ENCODE measurements at regions not wholly inside any gene's neighbourhood (a gene's known extent, or its start where the extent isn't known, plus 50 kb on each side); places are given as distances from the start of the nearest gene placed in this dataset.

DNA sequence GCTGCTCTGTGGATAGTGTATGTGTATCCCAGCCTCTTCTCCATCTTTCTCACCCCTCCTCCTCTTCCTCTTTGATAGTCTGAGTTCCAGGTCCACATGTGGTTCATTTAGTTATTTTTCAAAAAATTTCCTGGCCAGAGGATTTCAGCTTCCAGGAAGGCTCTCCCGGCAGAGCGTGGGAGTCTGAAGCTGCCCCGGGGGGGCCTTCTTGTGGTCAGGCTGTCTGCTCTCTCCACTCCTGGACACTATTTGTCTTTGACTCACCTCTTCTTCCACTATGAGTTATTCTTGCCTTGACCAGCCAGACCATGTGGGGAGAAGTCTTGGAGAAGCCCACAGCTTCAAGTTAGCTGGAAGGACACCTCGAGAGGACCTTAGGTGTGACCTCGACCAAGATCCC, 258.8 kb downstream of the CDC5L start:
- no peaks in the 10 kb centered on the region for H3K9me2 ChIP-seq (ENCODE audit: insufficient read depth, low read length)
- no peak overlapping the region for H3K9ac ChIP-seq (ENCODE audit: low read length)
- TF ChIP-seq, protein P1, sequence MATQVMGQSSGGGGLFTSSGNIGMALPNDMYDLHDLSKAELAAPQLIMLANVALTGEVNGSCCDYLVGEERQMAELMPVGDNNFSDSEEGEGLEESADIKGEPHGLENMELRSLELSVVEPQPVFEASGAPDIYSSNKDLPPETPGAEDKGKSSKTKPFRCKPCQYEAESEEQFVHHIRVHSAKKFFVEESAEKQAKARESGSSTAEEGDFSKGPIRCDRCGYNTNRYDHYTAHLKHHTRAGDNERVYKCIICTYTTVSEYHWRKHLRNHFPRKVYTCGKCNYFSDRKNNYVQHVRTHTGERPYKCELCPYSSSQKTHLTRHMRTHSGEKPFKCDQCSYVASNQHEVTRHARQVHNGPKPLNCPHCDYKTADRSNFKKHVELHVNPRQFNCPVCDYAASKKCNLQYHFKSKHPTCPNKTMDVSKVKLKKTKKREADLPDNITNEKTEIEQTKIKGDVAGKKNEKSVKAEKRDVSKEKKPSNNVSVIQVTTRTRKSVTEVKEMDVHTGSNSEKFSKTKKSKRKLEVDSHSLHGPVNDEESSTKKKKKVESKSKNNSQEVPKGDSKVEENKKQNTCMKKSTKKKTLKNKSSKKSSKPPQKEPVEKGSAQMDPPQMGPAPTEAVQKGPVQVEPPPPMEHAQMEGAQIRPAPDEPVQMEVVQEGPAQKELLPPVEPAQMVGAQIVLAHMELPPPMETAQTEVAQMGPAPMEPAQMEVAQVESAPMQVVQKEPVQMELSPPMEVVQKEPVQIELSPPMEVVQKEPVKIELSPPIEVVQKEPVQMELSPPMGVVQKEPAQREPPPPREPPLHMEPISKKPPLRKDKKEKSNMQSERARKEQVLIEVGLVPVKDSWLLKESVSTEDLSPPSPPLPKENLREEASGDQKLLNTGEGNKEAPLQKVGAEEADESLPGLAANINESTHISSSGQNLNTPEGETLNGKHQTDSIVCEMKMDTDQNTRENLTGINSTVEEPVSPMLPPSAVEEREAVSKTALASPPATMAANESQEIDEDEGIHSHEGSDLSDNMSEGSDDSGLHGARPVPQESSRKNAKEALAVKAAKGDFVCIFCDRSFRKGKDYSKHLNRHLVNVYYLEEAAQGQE (IDR thresholded peaks at IDR 0.05; ENCODE audit: borderline replicate concordance), result no peak
- TF ChIP-seq MXI1 (conservative IDR thresholded peaks at IDR 0.05; ENCODE audit: poor library complexity, severe bottlenecking) (no peak), EZH2 (IDR thresholded peaks at IDR 0.05; ENCODE audit: borderline replicate concordance, insufficient read depth, low read length, poor library complexity, severe bottlenecking) (no peak)
- H3K27me3 ChIP-seq (ENCODE audit: insufficient read depth, low read depth, low read length), result no peaks in the 10 kb centered on the region
- H2AFZ ChIP-seq (ENCODE audit: low read depth, low read length), result no peak overlapping the region
- no peaks in the 10 kb centered on the region for H3K79me2 ChIP-seq (replicated peaks; ENCODE audit: insufficient read depth, low read length)
- H3F3A ChIP-seq (ENCODE audit: insufficient read depth, low read length, poor library complexity, severe bottlenecking), result no peaks in the 10 kb centered on the region
- H4K20me1 ChIP-seq (ENCODE audit: insufficient read depth), result no peaks in the 10 kb centered on the region
- no peak overlapping the region for H3K4me3 ChIP-seq (ENCODE audit: low read length)
- H3K4me2 ChIP-seq (ENCODE audit: low read length), result no peak overlapping the region
- no peak overlapping the region for H3K27ac ChIP-seq (ENCODE audit: low read length)
- no peaks in the 10 kb centered on the region for H3K36me3 ChIP-seq (ENCODE audit: insufficient read depth, low read length)
- H3K9me3 ChIP-seq (ENCODE audit: low read length), result no peaks in the 10 kb centered on the region

DNA sequence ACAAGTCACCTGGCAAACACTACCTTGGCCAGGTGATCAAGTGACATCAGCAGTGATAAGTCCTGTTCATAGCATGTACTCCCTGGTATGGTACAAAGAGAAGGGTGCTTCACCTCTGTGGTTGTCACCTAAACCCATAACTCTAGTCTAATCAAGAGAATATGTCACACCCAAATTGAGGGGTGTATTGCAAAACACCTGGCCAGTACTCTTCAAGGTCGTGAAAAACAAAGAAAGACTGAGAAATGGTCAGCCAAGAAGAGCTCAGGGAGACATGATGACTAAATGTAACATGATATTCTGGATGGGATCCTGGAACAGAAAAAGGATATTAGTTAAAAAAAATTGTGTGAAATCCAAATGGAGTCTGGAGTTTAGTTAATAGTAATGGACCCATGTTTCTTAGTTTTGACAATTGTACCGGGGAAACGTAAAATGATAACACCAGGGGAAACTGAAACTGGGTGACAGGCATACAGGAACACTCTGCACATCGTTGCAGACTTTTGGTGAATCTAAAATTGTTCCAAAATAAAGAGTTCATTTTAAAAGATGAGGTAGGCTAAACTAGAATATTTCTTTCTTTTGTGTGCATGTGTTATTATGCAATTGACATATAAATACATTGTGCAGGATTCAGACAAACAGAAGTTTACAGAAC, 262.0 kb downstream of the CDC5L start:
- no peaks in the 10 kb centered on the region for H3K27me3 ChIP-seq (ENCODE audit: insufficient read depth, low read depth, low read length)
- H3K27ac ChIP-seq (ENCODE audit: low read length), result no peak overlapping the region
- no peaks in the 10 kb centered on the region for H3F3A ChIP-seq (ENCODE audit: insufficient read depth, low read length, poor library complexity, severe bottlenecking)
- H3K9me2 ChIP-seq (ENCODE audit: insufficient read depth, low read length), result no peaks in the 10 kb centered on the region
- no peaks in the 10 kb centered on the region for H3K9me3 ChIP-seq (ENCODE audit: low read length)
- no peak overlapping the region for H2AFZ ChIP-seq (ENCODE audit: low read depth, low read length)
- no peak overlapping the region for H3K9ac ChIP-seq (ENCODE audit: low read length)
- no peaks in the 10 kb centered on the region for H4K20me1 ChIP-seq (ENCODE audit: insufficient read depth)
- TF ChIP-seq EZH2 (IDR thresholded peaks at IDR 0.05; ENCODE audit: borderline replicate concordance, insufficient read depth, low read length, poor library complexity, severe bottlenecking) (no peak), MXI1 (conservative IDR thresholded peaks at IDR 0.05; ENCODE audit: poor library complexity, severe bottlenecking) (no peak), RAD21 (conservative IDR thresholded peaks at IDR 0.05) (no peak), SMC3 (conservative IDR thresholded peaks at IDR 0.05; ENCODE audit: poor library complexity) (no peak), POLR2AphosphoS5 (IDR thresholded peaks at IDR 0.05) (no peak), TAF1 (IDR thresholded peaks at IDR 0.05; ENCODE audit: low read depth) (no peak), EP300 (conservative IDR thresholded peaks at IDR 0.05; ENCODE audit: poor library complexity, severe bottlenecking) (no peak)
- TF ChIP-seq, protein P1 (IDR thresholded peaks at IDR 0.05; ENCODE audit: borderline replicate concordance), result no peak
- TF ChIP-seq, protein P2, sequence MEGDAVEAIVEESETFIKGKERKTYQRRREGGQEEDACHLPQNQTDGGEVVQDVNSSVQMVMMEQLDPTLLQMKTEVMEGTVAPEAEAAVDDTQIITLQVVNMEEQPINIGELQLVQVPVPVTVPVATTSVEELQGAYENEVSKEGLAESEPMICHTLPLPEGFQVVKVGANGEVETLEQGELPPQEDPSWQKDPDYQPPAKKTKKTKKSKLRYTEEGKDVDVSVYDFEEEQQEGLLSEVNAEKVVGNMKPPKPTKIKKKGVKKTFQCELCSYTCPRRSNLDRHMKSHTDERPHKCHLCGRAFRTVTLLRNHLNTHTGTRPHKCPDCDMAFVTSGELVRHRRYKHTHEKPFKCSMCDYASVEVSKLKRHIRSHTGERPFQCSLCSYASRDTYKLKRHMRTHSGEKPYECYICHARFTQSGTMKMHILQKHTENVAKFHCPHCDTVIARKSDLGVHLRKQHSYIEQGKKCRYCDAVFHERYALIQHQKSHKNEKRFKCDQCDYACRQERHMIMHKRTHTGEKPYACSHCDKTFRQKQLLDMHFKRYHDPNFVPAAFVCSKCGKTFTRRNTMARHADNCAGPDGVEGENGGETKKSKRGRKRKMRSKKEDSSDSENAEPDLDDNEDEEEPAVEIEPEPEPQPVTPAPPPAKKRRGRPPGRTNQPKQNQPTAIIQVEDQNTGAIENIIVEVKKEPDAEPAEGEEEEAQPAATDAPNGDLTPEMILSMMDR (IDR thresholded peaks at IDR 0.05; ENCODE audit: poor library complexity, severe bottlenecking), result no peak
- H3K36me3 ChIP-seq (ENCODE audit: insufficient read depth, low read length), result no peaks in the 10 kb centered on the region
- no peaks in the 10 kb centered on the region for H3K79me2 ChIP-seq (replicated peaks; ENCODE audit: insufficient read depth, low read length)
- H3K4me2 ChIP-seq (ENCODE audit: low read length), result no peak overlapping the region
- no peak overlapping the region for H3K4me3 ChIP-seq (ENCODE audit: low read length)

Measured in neural cell (in vitro differentiated cells).